ENCODE measurements at regions not wholly inside any gene's neighbourhood (a gene's known extent, or its start where the extent isn't known, plus 50 kb on each side); places are given as distances from the start of the nearest gene placed in this dataset.
A peak's percentile ranks its signal among the peaks of the same experiment; 100 is the strongest.

- TF ChIP-seq MYC (IDR thresholded peaks at IDR 0.05; ENCODE audit: borderline replicate concordance, low read length), result no peak
Measured at GRCh38 chr4:129570326-129570725, 474.4 kb downstream of the C4orf33 start (continued).

GRCh38 chr4:129578336-129578735 is 482.4 kb downstream of the C4orf33 start:
- Histone ChIP-seq H3K4me1 (no peaks in the 10 kb centered on the region), H3K4me2 (no peak overlapping the region), H3K9me3 (no peaks in the 10 kb centered on the region), H3K27ac (no peak overlapping the region), H3K4me3 (no peak overlapping the region)
- CTCF ChIA-PET, result no interaction called here
- POLR2A ChIA-PET, result no interaction called here
- TF ChIP-seq RCOR1 (IDR thresholded peaks at IDR 0.05; ENCODE audit: low read depth, low read length) (no peak), EP300 (IDR thresholded peaks at IDR 0.05) (no peak), ZSCAN20 (CRISPR knock-in tag; IDR thresholded peaks at IDR 0.05) (no peak), CEBPB (IDR thresholded peaks at IDR 0.05) (no peak), RFX5 (IDR thresholded peaks at IDR 0.05) (no peak)
- no peak for DNase-seq (ENCODE audit: low read depth in 1 of 2, low spot score in 1 of 2)
- WGBS (ENCODE audit: missing lambda C conversion rate), result 39% methylated on average over 5 of the region's 6 CpGs
- no peak for FAIRE-seq
- ATAC-seq, result no peak

GRCh38 chr4:129581305-129581704 is 485.4 kb downstream of the C4orf33 start:
- no peaks in the 10 kb centered on the region for H3K4me1 ChIP-seq
- DNase-seq (ENCODE audit: low read depth in 1 of 2, low spot score in 1 of 2) (no peak), FAIRE-seq (no peak), ATAC-seq (no peak)
- CTCF ChIA-PET, result no interaction called here
- WGBS (ENCODE audit: missing lambda C conversion rate), result 3% methylated on average over 1 of the region's 1 CpG
- no peak overlapping the region for H3K27ac ChIP-seq
- TF ChIP-seq CTCF (IDR thresholded peaks at IDR 0.05) (no peak), CEBPB (IDR thresholded peaks at IDR 0.05) (no peak), EHF (CRISPR knock-in tag; IDR thresholded peaks at IDR 0.05) (no peak), FOXS1 (CRISPR knock-in tag; IDR thresholded peaks at IDR 0.05) (no peak), TP53 (CRISPR knock-in tag; IDR thresholded peaks at IDR 0.05) (no peak), HMGXB4 (CRISPR knock-in tag; IDR thresholded peaks at IDR 0.05; ENCODE audit: borderline replicate concordance) (no peak), NFE2L2 (conservative IDR thresholded peaks at IDR 0.05; ENCODE audit: low read length) (no peak), CBX2 (IDR thresholded peaks at IDR 0.05; ENCODE audit: borderline replicate concordance, low read depth) (no peak), JUNB (IDR thresholded peaks at IDR 0.05) (no peak), HES2 (IDR thresholded peaks at IDR 0.05) (no peak)
- POLR2A ChIA-PET, result no interaction called here
- H3K4me3 ChIP-seq, result no peak overlapping the region
- H3K9me3 ChIP-seq, result no peaks in the 10 kb centered on the region
- H3K4me2 ChIP-seq, result no peak overlapping the region

GRCh38 chr4:129583868-129584267 is 487.9 kb downstream of the C4orf33 start:
- Histone ChIP-seq H3K4me2 (no peak overlapping the region), H3K4me1 (no peaks in the 10 kb centered on the region), H3K27ac (peak overlapping the region in 1 of 2 experiments; percentile 24; a peak in 1 of 6 replicates), H3K9me3 (no peaks in the 10 kb centered on the region), H3K4me3 (no peak overlapping the region)
- POLR2A ChIA-PET, result no interaction called here
- CTCF ChIA-PET, result no interaction called here
- no peak for DNase-seq (ENCODE audit: low read depth in 1 of 2, low spot score in 1 of 2)
- FAIRE-seq, result no peak
- no peak for ATAC-seq
- 14% methylated on average over 2 of the region's 2 CpGs for WGBS (ENCODE audit: missing lambda C conversion rate)
- TF ChIP-seq HEYL (CRISPR knock-in tag; IDR thresholded peaks at IDR 0.05) (no peak), MAFK (IDR thresholded peaks at IDR 0.05; ENCODE audit: partially characterized antibody) (peak; percentile 68), ZC3H11A (IDR thresholded peaks at IDR 0.05) (no peak)

All from A549 (cell line).